ENCODE measurements at regions not wholly inside any gene's neighbourhood (a gene's known extent, or its start where the extent isn't known, plus 50 kb on each side); places are given as distances from the start of the nearest gene placed in this dataset.

- TF ChIP-seq CTCF (IDR thresholded peaks at IDR 0.05) = no peak
- TF ChIP-seq POLR2A (IDR thresholded peaks at IDR 0.05; ENCODE audit: low read depth) = no peak
- TF ChIP-seq POLR2AphosphoS5 (IDR thresholded peaks at IDR 0.05) = no peak
Measured at GRCh38 chr1:229975047-229975446, 92.0 kb upstream of the GALNT2 start.

All from esophagus muscularis mucosa (tissue), 3 donors.